Fibroblast of skin of left biceps (primary cell): ENCODE measurements at regions not wholly inside any gene's neighbourhood (a gene's known extent, or its start where the extent isn't known, plus 50 kb on each side); places are given as distances from the start of the nearest gene placed in this dataset.

Experiments used
- DNase-seq, 2 experiments: peaks; one replicate each; pipeline ENCODE4 v3.0.0-alpha.2; 2013; ENCODE audit warnings: low read depth in 2 of 2

GRCh38 chr6:82072121-82072521 lies 175.4 kb downstream of the IBTK start:
- DNase-seq, result no peak

GRCh38 chr6:82068721-82069120 lies 178.8 kb downstream of the IBTK start:
- no peak for DNase-seq

GRCh38 chr6:82066991-82067411 lies 180.5 kb downstream of the IBTK start:
- no peak for DNase-seq

DNA sequence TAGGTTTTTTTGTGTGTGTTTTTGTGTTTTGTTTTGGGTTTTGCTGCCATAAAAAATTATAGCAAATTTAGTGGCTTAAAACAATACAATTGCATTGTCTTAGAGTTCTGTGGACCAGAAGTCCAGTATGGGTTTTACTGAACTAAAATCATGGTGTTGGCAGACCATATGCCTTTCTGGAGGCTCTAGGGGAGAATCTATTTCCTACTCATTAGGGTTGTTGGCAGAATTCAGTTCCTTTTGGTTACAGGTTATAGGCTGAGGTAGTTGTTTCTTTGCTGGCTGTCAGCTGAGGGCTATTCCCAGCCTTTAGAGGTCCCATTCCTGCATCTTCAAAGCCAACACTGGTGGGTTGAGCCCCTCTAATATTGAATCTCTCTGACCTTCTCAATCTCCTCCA lies 181.3 kb downstream of the IBTK start:
- DNase-seq, result no peak

- DNase-seq, result no peak
These were observed 184.0 kb downstream of the IBTK start for GRCh38 chr6:82063574-82063973.

DNA sequence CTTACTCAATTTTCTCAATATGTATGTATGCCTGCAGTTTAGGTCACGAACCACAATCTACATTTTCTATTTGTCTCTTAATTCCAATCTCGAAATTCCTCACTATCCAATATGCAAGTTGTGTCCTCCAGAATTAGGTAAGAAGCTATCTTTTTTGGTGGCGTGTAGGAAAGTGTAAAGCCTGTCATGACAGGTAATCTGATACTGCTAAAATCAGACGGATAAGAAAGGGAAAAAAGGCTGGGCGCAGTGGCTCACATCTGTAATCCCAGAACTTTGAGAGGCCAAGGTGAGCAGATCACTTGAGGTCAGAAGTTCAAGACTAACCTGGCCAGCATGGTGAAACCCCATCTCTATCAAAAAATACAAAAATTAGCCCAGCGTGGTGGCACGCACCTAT lies 185.3 kb downstream of the IBTK start:
- DNase-seq, result no peak

- DNase-seq, result peak; percentile 77 to 79
These were observed 189.5 kb downstream of the IBTK start for GRCh38 chr6:82057846-82058554.

DNA sequence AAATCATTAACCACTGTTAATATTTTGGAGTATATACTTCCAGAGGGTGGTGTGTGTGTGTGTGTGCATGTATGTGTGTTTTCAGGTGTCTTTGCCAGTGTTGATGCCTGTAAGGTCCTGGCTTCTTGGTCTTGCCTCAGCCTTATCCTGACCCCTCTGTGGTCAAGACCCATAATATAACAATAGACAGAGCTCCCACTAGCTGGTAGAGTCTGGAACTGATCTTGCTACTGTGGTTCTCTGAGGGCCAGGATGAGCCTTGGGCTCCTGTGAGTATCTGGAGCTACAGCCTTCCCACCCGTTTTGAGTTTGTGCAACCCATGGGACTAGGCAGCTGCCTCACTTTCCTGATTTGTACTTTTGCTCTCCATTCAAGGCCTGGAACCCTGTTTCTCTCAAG lies 191.0 kb downstream of the IBTK start:
- no peak for DNase-seq

GRCh38 chr6:82045965-82046756 lies 201.4 kb downstream of the IBTK start:
- peak; percentile 47 to 61 for DNase-seq

DNA sequence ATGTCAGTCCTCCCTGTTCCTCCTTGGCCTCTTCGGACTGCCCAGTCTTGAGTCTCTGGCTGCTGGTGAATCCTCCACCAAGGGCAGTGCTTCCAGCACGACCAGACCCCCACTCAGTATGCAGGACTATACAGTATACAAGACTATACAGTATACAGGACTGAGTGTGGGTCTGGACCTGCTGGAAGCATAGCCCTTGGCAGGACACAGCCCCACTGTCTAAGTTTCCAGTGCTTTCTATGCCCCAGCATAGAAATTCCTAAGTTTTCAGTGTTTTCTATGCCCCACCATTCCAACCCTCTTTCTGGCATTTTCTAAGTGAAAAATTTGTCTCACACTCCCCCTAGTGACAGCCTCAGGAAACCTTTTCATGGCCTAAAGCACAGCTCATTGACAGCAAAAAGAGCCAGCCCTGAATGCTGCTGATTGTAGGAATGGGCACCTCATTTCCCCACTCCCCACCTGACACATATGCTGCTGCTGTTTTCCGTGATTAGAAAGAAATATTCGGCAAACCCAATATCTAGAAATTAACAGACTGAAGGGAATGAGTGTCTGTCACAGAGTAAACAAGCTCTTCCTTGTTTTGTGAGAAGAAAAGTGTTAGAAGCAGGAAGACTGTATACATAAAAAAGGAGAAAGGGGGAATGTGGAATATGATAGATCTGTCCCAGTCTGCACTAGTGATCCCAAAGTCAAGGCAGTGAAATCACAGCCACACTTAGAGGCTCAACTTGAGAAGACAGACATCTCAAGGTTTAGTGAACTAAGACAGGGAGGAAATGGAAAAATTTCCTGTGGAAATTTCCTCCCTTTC lies 206.9 kb downstream of the IBTK start:
- DNase-seq, result peak; percentile 40 to 42

DNA sequence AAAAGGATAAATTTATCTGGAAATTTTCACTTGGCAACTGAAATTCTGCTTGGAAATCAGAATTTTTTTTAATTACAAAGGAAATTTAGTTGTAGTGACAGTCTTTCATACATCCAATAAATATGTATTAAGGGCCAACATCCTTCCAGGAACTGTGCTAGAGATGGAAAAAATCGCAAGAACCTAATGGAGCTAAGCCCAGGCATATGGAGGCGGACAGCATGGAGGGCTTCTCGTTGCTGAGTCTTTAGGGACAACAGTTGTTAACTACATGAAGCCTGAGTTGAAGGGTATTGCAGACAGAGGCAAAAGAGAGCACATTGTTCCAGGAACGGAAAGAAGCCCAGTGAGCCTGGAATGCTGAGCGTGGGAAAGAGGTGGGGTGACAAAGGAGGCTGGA lies 208.9 kb downstream of the IBTK start:
- DNase-seq, result no peak

DNA sequence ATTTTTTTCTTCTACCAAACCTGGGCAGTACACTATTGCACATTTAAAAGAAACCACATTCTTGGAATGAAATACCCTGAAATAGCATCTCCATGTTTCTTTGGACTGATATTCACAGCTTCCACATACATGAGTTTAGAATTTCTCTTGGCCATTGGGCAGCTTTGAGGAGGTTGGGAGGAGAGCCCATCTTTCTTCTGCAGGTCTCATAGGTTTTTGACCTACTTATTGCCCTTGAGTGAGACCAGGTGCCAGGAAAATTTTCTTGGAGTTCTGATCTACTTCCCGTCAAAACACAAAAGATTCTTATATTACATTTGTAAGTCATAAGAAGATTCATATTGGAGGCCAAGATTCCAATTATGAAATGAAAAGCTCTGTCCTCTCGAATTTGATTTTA lies 212.0 kb downstream of the IBTK start:
- no peak for DNase-seq

GRCh38 chr6:82033631-82034211 lies 213.8 kb downstream of the IBTK start:
- DNase-seq, result no peak

GRCh38 chr6:82032444-82032843 lies 215.1 kb downstream of the IBTK start:
- no peak for DNase-seq

DNA sequence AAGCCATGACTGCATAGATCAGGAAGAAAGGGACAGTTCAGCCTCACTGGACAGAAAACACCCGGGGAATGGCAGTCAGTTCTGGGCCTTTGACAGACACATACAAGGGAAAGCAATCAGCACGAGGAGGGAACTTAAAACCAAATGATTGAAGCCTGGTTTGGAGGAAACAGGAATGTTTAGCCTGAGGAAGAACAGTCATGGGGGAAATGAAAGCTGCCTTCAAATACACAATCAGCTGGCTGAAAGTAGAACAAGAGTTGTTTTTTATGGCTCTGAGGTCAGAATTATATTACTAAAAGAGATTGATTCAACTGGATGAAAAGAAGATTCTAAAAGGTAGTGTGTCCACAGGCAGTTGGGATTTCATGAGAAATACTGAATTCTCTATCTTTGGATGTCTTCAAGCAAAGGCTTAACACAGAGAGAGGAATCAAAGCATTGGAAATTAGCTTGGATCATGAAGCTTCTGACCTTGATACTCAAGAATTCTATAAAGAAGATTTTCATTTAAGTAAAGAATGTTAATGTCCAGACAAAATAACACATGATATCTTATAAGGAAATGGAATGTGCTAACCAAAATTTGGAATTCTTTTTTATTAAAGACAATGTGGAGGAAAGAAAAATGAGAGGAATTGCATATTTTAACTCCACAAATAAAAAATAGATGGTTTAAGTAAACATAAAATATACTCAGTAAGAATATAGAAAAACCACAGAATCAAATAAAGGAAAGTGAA lies 216.6 kb downstream of the IBTK start:
- DNase-seq, result peak; percentile 39 to 53

GRCh38 chr6:82030301-82030700 lies 217.2 kb downstream of the IBTK start:
- DNase-seq, result no peak

DNA sequence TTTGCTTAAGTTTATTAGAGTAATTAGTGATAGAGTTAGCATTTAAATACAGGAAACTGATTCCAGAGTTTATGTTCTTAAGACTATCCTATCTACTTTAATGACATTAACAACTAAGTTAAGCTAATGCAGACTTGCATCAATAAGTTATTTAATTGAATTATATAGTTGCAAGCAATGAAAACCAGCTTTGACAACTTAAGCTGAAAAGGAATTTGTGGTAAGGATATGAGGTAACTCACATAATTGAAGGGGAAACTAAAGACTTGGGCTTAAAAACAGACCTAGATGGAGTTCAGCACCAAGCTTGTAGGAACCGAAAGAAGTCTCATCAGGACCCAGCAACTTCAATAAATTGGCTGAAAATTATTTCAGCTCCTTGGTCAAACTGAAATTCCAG lies 222.3 kb downstream of the IBTK start:
- no peak for DNase-seq

DNA sequence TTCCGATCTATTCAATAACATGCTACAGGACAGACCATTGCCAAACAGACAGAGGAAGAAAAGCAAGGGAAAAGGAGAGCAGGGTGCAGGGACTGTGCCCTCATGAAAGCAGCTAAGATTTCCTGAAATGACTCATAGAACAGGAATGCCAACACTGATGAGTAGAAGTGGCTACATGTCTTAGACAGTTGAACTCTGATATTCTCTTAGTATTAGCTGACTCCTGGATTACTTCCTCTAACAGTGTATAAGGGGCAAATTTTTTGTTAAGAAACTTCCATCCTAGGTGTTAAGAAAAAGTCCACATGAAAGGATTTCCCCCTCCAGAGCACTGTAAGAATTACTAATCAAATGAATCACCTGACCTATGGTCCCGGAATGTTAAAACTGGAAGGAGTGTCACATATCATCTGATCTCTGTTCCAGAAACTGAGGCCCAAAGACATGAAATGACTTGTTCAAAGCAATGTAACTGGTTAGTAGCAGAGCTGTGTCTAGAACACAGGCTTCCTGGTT lies 224.9 kb downstream of the IBTK start:
- peak; percentile 50 to 54 for DNase-seq

- DNase-seq, result no peak
These were observed 229.8 kb downstream of the IBTK start for GRCh38 chr6:82017773-82018172.

DNA sequence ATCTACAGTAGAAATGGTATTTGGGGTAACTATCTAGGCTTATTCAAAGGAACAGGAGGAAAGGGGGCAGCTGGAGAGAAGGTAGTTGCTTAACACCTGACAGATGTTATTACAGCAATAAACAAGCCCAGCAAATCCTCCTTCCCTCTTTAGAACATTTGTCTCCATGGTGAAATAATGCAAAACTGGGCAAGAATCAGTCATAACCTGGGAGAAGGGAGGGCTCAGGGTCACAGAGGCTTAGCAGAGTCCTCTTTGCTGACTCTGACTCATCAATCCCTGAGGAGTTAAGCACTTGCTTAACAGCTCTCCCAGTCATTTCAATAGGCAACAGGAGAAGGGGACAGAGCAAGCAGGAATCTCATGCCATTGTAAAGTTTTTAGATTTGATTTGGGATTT lies 230.3 kb downstream of the IBTK start:
- no peak for DNase-seq

- no peak for DNase-seq
These were observed 232.0 kb downstream of the IBTK start for GRCh38 chr6:82015526-82015925.
